WERI-Rb-1 (cell line): ENCODE measurements at regions not wholly inside any gene's neighbourhood (a gene's known extent, or its start where the extent isn't known, plus 50 kb on each side); places are given as distances from the start of the nearest gene placed in this dataset.

Source experiments
- DNase-seq: peaks from one replicate; pipeline ENCODE4 v3.0.0-alpha.2; 2020
- H3K27ac ChIP-seq: fragments of 250-450 bp; sonication (Bioruptor Pico); 2 replicates; pipeline ENCODE4 v1.5.1; 2020; ENCODE audit warnings: mild to moderate bottlenecking, moderate library complexity
- H3K27me3 ChIP-seq: fragments of 250-450 bp; sonication (Bioruptor Pico); 2 replicates; pipeline ENCODE4 v1.5.1; 2021; ENCODE audit warnings: mild to moderate bottlenecking, low read depth, moderate library complexity; ENCODE audit not compliant: insufficient read depth, severe bottlenecking
- H3K36me3 ChIP-seq: fragments of 250-450 bp; sonication (Bioruptor Pico); 2 replicates; pipeline ENCODE4 v1.5.1; 2020; ENCODE audit warnings: mild to moderate bottlenecking, moderate library complexity
- H3K4me3 ChIP-seq: 2 replicates; pipeline ENCODE4 v1.5.1; 2011; ENCODE audit warnings: low read depth, mild to moderate bottlenecking, control low read depth, low read length
- H3K9me3 ChIP-seq: fragments of 250-450 bp; sonication (Bioruptor Pico); 2 replicates; pipeline ENCODE4 v1.5.1; 2021; ENCODE audit warnings: mild to moderate bottlenecking, moderate library complexity; ENCODE audit not compliant: severe bottlenecking
- CTCF ChIP-seq: IDR thresholded peaks from 2 replicates; pipeline ENCODE4 v1.5.1; 2011; ENCODE audit warnings: low read depth, mild to moderate bottlenecking, control low read depth, inconsistent platforms, low read length

GRCh38 chr6:166769648-166770047 is 142.6 kb upstream of the RPS6KA2 start:
- no peak for DNase-seq
- no peaks in the 10 kb centered on the region for H3K27me3 ChIP-seq
- no peak overlapping the region for H3K27ac ChIP-seq
- TF ChIP-seq CTCF = no peak
- no peaks in the 10 kb centered on the region for H3K36me3 ChIP-seq
- H3K4me3 ChIP-seq = no peak overlapping the region
- no peaks in the 10 kb centered on the region for H3K9me3 ChIP-seq

GRCh38 chr6:166768761-166769160 is 141.7 kb upstream of the RPS6KA2 start:
- no peak for TF ChIP-seq CTCF
- H3K27me3 ChIP-seq = no peaks in the 10 kb centered on the region
- H3K9me3 ChIP-seq = no peaks in the 10 kb centered on the region
- H3K4me3 ChIP-seq = no peak overlapping the region
- H3K27ac ChIP-seq = no peak overlapping the region
- DNase-seq = no peak
- no peaks in the 10 kb centered on the region for H3K36me3 ChIP-seq

- no peaks in the 10 kb centered on the region for H3K9me3 ChIP-seq
- no peak for DNase-seq
- no peaks in the 10 kb centered on the region for H3K27me3 ChIP-seq
- no peak overlapping the region for H3K4me3 ChIP-seq
- no peak overlapping the region for H3K27ac ChIP-seq
- TF ChIP-seq CTCF = no peak
- no peaks in the 10 kb centered on the region for H3K36me3 ChIP-seq
These were observed 140.2 kb upstream of the RPS6KA2 start for GRCh38 chr6:166767230-166767629.

GRCh38 chr6:166766769-166767168 is 139.7 kb upstream of the RPS6KA2 start:
- DNase-seq = no peak
- H3K36me3 ChIP-seq = no peaks in the 10 kb centered on the region

GRCh38 chr6:166765234-166765541 is 138.1 kb upstream of the RPS6KA2 start:
- H3K27ac ChIP-seq = no peak overlapping the region
- no peaks in the 10 kb centered on the region for H3K27me3 ChIP-seq
- DNase-seq = no peak
- no peaks in the 10 kb centered on the region for H3K9me3 ChIP-seq
- H3K36me3 ChIP-seq = no peaks in the 10 kb centered on the region
- TF ChIP-seq CTCF = no peak
- no peak overlapping the region for H3K4me3 ChIP-seq

More at GRCh38 chr6:166766769-166767168, 139.7 kb upstream of the RPS6KA2 start:
- TF ChIP-seq CTCF = no peak
- H3K27me3 ChIP-seq = no peaks in the 10 kb centered on the region
- H3K9me3 ChIP-seq = no peaks in the 10 kb centered on the region
- no peak overlapping the region for H3K4me3 ChIP-seq
- H3K27ac ChIP-seq = no peak overlapping the region

- no peak overlapping the region for H3K27ac ChIP-seq
- H3K4me3 ChIP-seq = no peak overlapping the region
- H3K36me3 ChIP-seq = no peaks in the 10 kb centered on the region
- DNase-seq = no peak
- no peaks in the 10 kb centered on the region for H3K9me3 ChIP-seq
- no peaks in the 10 kb centered on the region for H3K27me3 ChIP-seq
- TF ChIP-seq CTCF = no peak
These were observed 137.6 kb upstream of the RPS6KA2 start for GRCh38 chr6:166764473-166765233.
